ENCODE measurements at regions not wholly inside any gene's neighbourhood (a gene's known extent, or its start where the extent isn't known, plus 50 kb on each side); places are given as distances from the start of the nearest gene placed in this dataset.
"Not testable (repeated sequence)": the region's sequence is repeated elsewhere in the genome, so short reads cannot be mapped to it uniquely, and the experiment has no call there.

DNA sequence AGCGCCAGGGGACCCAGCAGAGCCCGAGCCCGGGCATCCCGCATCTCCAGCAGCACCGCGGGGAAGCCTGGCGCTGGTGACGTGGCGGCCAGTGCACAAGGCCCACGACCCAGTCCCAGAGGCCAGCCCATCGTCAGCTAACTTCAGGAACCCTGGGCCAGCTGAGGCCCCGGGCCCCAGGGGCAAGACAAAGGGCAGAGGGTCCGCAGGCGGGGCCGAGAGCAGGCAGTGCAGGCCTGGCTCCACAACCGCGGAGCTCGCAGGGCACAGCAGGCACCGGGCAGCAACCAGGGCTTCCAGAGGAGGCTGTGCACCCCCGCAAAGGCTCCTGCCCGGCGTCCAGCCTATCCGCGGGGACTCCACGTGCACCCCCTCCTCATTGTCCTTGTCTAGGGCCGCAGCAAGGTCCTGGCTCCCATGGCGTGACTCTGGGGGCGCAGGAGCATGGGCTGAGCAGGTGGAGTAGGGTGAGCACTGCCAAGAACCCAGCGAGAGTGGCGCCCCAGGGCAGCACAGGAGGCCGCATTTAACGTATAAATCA, 352.5 kb downstream of the KCNJ18 start:
- DNase-seq, result not testable (repeated sequence)

DNA sequence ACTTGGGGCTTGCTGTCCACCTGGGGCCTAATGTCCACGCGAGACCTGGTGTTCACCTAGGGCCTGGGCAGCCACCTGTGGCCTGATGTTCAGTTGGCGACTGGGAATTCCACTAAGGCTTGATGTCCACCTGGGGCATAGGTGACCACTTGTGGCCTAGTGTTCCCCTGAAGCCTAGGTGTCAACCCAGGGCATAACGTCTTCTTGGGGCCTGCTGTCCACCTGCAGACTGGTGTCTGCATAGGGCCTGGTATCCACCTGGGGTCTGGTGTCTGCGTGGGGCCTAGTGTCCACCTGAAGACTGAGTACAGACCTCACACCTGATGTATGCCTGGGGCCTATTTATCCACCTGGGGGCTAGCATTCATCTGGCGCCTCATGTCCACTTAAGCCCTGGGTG, 355.2 kb downstream of the KCNJ18 start:
- not testable (repeated sequence) for DNase-seq

DNA sequence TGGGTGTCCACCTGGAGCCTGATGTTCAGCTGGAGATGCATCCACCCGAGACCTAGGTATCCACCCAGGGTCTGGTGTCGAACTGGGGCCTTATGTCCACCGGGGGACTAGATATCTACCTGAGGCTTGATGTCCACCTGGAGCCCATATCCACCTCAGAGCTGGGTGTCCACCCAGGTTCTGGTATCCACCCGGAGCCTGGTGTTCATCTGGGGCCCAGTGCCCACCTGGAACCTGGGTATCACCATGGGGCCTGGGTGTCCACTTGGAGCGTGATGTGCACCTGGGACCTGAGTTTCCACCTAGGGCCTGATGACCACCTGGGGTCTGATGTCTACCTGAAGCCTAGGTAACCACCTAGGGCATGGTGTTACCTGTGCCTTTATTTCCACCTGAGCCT, 355.9 kb downstream of the KCNJ18 start:
- not testable (repeated sequence) for DNase-seq

DNA sequence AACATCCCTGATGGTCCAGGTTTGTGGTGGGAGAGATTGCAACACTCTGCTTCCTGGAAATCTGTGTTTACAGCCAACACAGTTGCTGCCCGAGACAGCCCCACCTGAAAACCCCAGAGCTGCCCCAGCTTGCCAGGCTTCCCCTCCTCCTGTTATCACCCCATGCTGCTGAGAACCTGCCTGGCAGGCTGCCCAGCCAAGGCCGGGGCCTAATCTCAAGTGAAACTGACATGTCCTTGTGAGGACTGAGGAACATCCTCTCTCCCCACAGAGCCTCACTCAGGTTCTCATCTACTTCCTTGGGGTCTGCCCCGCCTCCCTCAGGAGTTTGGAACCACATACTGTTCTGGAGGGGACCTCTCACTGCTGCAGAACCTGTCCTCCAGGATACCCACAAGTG, 358.4 kb downstream of the KCNJ18 start:
- not testable (repeated sequence) for DNase-seq

DNA sequence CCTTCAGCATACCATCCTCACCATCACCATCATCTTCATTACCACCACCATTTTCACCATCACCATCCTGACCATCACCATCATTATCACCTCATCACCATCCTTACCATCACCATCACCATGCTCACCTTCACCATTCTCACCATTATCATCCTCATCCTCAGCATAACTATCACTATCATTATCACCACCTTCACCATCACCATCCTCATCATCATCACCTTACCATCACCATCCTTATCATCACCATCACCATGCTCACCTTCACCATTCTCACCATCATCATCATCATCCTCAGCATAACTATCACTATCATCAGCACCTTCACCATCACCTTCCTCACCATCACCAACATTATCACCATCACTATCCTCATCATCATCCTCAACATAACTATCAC, 360.4 kb downstream of the KCNJ18 start:
- DNase-seq, result not testable (repeated sequence)

DNA sequence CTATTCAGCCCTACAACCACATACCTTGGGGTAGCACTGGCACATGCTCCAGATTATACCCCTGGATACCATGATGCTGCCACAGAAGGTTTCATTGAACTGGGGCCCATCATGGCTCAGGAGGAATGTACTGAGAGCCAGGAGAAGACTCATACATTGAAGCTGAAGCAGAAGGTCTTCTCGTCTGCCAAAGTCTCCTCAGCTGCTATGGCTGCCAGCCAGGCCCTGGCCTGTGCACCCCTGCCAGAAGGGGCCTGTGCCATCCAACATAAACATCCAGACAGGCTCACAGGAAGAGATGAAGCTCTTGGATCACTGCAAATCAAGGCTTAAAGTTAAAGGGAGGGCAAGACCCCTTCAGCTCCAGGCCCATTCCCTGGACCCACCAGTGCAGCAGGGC, 364.2 kb downstream of the KCNJ18 start:
- DNase-seq, result not testable (repeated sequence)

DNA sequence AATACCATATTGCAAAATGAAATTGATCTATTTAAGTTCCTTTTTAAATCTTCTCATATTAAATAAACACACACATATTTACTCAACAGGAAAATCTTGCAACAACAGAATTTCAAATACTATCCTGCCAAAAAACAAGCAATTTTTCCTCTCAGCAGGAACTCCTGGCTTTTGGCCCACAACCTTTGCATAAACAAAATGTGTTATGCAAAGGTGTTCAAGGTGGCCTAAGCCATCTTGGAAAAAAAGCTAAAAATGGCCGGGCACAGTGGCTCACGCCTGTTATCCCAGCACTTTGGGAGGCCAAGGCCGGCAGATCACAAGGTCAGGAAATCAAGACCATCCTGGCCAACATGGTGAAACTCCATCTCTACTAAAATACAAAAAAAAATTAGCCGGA, 383.6 kb downstream of the KCNJ18 start:
- DNase-seq, result not testable (repeated sequence)

DNA sequence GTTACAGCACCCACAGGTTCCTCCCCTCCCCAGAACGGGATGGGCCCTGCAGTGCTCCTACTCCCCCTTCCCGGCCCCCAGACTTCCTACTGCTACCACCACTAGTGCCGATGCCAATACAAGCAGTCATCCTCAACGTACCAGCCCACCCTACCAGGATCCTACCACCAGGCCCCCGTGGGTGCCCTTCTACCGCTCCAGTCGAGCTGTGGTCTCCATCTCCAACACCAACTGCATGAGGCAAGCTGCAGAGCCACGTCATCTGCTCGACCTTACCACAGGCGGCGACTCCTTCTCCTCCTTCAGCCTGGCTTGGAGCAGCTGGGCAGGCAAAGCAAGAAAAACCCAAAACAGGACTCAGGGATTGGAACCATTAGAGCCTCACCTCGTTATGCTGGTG, 396.3 kb downstream of the KCNJ18 start:
- DNase-seq, result not testable (repeated sequence)

DNA sequence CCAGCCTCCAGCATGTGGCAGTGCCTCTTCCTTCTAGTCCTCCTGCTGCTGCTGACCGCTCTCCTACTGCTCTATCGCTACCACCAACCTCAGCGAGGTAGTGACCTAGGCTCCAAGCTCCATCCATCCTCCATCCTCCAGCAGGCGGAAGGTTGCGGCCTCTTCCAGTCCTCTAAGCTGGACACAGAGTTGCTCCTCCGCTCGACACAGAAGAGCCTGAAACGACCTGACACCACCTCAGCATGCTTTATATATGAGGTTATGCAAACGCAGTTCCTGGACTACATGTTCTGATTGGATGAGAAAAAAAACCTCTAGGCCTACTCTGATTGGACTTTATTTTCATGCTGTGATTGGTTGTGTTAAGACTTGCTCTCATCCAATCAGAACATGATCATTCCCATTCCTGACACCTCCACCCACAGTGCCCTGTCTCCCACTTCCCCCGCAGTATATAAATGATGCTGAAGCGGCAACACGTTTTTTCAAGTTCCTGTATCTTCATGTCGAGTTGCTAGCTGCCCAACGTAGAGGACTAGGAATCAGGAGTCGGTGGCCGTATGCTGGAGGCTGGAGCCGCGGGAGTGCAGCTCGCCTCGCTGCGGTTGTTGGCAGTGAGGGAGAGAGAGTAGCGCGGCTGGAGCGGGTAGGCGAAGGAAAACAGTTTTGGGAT, 398.1 kb downstream of the KCNJ18 start:
- no peak for DNase-seq

DNA sequence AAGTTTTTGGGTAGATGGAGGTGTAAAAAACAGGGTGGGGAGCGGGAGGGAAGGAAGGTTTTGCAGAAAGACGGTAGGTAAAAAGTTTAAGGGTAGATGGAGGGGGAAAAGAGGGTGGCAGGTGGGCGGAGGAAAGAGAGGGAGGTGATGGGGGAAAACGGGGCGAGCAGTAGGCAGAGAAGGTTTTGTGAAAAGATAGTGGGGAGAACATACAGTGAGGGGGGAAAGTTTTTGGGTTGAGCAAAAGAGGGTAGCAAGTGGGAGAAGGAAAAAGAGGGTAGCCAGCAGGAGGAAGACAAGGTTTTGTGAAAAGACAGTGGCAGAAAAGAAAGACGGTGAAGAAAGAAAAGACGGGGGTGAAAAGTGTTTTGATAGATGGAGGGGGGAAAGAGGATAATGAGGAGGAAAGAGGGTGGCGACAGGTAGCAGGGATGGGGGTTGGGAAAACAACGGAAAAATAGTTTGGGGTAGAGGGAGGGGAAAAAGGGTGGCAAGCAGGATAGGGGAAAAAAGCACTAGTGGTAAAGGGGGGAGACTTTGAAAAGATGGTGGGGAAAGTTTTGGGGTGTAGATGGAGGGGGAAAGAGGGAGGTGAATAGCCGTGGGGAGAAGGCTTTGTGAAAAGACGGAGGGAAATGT, 398.8 kb downstream of the KCNJ18 start:
- DNase-seq, result not testable (repeated sequence)

DNA sequence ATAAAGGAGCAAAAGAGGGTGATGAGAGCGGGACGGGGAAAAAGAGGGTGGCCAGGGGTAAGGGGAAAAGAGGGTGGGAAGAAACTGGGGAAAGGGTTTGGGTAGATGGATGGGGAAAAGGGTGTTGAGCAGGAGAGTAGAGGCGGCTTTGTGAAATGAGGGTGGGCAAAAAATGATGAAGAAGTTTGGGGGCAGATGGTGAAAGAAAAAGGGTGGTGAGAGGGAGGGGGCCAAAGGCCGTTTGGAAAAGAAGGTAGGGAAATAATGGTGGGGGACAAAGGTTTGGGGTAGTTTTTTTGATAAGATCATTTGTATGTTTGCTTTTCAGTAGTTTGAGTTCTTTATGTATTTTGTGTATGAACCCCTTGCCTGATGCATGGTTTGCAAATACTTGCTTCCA, 399.5 kb downstream of the KCNJ18 start:
- not testable (repeated sequence) for DNase-seq

DNA sequence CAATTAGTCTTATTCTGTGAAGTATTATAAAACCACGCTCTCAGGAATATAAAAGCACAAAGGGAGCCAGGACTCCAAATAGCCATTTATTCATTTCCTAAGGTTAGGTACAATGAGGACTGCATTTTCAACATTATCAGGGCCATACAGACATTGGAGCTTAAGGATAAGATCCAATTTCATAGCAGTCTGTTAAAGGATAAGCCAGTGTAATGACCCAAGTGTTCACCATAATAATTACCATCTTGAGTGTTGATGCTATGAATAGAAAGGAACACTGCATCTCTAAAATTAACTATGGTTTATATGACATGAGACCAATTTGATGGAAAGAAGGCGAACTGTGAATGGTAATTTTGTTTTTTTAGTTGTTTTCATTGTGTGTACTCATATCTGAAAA, 403.1 kb downstream of the KCNJ18 start:
- DNase-seq, result not testable (repeated sequence)

DNA sequence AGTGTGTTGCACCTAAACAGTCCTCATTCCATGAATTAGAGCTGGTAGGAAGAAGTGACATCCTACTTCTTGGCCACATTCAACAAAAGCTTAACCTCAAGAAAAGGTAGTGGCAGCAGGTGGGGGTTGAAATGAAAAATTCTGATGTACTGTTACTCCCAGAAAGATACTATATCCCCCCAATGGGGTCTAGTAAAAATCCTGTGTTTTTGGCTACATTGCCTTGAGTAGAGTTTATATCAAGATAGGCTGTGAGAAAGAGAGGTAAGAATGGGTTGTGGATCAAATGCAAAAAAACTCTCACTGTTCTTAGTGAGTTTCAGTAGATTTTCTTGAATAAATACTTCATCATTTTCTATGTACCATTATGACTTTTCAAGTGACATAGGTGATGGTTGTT, 407.3 kb downstream of the KCNJ18 start:
- not testable (repeated sequence) for DNase-seq

DNA sequence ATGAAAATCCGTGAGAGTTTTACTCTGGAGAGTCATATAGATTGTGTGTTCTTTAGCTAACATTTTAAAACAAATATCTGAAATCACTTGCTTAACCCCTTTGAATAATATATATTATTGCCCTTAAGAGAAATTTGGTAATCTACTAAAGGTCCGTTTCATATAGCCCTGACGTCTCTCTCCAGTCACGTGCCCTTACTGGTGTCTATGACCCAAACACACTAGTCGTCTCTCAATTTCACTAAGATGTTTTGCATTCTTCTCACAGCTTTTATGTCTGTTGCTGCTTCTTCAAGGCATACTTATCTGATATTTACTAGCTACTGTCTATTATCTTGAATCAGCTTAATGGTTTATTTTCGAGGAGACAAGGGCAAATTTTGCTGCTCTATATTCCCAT, 409.9 kb downstream of the KCNJ18 start:
- DNase-seq, result no peak

DNA sequence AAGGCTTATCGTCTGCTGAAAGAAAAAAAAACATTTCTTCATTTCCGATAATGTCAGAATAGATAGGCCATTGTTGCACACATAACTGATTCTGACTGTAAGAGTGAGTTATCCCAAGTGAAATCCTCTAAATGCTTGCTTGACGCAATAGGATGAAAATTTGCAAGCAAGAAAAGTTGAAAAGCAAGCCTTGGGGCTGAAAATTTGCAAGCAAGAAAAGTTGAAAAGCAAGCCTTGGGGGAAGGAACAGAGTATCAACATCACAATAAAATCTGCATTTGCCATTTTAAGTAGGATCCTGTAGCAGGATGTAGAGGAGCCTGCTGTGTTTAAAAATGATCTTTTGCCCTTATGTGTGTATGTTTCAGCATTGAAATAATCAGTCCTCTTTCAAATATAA, 424.4 kb downstream of the KCNJ18 start:
- not testable (repeated sequence) for DNase-seq

DNA sequence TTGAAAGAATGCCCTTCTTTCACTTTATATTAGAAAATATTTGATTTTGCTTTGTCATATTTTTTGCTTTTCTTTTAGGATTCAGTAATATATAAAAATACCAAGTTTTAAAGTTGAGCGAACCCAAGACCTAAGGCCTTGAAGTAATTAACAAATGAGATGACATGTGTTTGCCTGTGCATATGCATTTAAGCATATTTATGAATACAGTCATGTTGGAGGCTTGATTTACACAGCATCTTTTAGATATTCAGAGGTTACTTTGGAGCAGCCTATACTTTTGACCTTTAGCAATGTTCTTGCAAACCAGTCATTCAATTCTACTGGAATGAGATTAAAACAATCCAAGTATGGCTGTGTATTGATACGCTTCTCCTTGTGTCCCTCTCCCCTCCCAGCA, 425.1 kb downstream of the KCNJ18 start:
- not testable (repeated sequence) for DNase-seq

DNA sequence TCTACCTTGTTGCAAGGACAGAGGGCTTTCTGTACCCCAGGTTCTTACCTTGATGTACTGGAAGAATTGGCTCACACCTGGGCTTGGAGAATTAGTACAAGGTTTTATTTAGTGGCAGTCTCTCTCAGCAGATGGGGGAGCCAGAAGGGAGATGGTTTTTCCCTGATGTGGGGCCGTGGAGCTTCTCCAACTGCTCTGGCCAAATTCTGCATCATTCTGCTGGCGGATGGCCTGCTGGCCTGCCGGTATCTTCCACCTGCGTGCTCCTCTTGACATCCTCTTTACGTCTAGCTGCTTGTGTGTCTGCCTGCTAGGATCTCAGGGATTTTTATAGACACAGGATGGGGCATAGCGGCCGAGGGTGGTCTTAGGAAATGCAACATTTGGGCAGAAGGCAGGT, 426.7 kb downstream of the KCNJ18 start:
- not testable (repeated sequence) for DNase-seq

DNA sequence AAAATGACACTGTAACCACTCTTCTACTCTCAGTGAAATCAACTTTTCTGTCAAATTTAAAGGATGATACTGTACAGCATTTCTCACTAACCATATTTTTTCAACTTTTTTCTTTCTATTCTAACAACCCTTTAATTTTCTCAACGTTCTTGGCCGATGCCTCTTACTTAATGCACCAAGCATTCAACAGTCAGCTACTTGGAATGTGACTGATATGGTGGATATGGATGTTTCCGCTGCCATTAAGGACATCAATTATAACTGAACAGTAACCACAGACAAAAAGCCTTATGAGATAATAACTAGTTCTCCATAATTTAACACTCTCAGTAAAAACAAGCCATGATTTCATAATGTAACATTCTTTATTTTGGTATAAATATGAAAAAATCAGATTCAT, 427.4 kb downstream of the KCNJ18 start:
- not testable (repeated sequence) for DNase-seq

DNA sequence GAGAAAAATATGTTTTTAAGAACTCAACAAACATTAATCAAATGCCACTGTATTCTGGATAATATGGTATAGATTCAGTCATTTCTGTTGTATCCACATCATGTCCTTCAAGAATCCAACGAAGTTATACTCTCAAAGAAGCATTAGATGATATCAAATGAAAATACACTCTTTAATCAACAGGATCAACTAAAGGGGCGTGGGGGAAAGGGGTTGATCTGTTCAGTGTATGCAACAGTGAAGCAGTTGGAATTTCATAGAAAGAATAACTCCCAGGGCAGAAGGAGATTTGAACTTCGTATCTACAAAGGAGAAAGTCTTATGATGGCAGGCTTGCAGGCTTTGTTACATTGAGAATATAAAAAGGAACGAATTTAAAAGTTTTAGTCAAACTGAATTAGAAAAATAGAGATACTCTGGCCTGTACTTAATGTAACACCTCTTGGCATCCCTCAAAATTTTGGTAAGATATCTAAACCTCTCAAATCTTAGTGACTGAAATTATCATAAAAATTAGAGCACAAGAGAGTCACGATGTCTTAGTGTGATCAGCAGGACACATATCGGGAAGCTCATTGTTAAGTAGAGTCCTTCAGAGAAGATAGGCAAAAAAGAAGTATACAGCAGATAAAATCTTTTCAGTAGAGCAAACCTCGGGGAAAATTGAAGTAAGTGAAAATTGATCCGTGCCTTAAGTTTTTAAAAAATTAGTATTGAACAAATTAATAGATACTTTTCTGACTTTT, 431.4 kb downstream of the KCNJ18 start:
- no peak for DNase-seq

DNA sequence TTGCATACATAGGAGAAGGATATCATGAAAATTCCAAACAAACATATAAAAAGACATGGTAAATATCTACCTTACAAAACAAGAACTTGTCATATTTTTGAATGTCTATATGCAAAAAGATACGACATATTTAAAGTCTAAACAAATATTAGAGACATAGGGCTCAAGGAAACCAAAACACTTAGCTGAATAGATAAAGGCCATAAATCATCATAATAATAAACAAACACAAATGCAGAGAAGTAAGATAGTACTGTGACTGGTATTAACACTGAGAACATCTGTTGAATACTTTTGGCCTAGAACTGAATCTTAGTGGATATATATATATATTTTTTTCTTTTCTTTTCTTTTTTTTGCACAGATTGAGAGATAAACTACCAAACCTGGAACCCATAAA, 435.8 kb downstream of the KCNJ18 start:
- DNase-seq, result no peak

DNA sequence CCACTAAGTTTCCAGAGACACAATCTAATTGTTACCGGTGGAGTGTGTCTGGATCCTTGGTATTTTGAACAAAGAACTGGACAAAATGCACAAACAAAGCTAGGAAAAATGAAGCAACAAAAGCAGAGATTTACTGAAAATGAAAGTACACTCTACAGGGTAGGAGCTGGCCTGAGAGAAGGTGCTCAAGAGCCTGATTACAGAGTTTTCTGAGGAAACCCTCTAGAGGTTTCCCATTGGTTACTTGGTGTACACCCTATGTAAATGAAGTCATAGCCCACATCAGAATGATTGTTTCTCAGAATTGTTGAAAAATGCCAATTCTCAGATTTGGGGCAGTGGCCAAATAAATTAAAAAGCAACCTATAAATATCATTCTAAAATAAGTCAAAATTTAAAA, 436.4 kb downstream of the KCNJ18 start:
- DNase-seq, result no peak

DNA sequence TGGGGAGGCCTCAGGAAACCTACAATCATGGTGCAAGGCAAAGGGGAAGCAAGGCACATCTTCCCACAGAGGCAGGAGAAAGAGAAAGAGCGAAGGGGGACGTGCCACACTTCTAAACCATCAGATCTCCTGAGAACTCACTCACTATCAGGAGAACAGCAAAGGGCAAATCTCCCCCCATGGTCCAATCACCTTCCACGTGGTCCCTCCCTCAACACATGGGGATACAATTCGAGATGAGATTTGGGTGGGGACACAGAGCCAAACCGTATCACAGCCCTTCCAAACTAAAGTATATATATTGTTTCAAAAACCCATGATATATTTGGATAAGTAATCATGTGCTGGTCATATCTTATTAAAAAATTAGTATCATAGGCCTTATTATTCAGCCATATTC, 437.6 kb downstream of the KCNJ18 start:
- not testable (repeated sequence) for DNase-seq

DNA sequence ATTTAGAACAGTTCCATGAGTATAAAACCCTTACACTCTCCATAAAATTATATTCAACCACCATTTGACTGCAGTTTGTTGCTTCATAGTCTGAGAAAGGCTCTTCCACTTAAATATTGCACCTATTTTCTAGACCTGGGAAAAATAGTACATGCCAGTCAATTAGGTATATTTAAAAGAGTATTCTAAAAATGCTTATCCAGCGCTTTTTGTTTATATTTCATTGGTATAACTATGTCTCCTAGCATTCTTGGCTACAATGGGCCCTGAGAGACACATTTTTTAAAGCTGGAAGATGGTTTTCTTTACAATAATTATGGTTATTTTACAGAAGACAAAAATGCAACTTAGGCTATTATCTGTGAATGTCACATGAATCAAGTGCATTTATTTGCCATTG, 439.4 kb downstream of the KCNJ18 start:
- DNase-seq, result no peak
